ENCODE measurements at regions not wholly inside any gene's neighbourhood (a gene's known extent, or its start where the extent isn't known, plus 50 kb on each side); places are given as distances from the start of the nearest gene placed in this dataset.

GRCh38 chr4:165605811-165606210 lies 227.0 kb downstream of the CPE start:
- Histone ChIP-seq H3K4me3 (no peak overlapping the region), H3K9me3 (ENCODE audit: low read depth) (no peaks in the 10 kb centered on the region), H3K27ac (no peak overlapping the region), H3K36me3 (no peaks in the 10 kb centered on the region), H3K27me3 (no peaks in the 10 kb centered on the region), H3K4me1 (ENCODE audit: low read depth) (no peaks in the 10 kb centered on the region)
- DNase-seq (ENCODE audit: low read depth in 1 of 2, low spot score in 1 of 2), result no peak
- TF ChIP-seq, protein P1, sequence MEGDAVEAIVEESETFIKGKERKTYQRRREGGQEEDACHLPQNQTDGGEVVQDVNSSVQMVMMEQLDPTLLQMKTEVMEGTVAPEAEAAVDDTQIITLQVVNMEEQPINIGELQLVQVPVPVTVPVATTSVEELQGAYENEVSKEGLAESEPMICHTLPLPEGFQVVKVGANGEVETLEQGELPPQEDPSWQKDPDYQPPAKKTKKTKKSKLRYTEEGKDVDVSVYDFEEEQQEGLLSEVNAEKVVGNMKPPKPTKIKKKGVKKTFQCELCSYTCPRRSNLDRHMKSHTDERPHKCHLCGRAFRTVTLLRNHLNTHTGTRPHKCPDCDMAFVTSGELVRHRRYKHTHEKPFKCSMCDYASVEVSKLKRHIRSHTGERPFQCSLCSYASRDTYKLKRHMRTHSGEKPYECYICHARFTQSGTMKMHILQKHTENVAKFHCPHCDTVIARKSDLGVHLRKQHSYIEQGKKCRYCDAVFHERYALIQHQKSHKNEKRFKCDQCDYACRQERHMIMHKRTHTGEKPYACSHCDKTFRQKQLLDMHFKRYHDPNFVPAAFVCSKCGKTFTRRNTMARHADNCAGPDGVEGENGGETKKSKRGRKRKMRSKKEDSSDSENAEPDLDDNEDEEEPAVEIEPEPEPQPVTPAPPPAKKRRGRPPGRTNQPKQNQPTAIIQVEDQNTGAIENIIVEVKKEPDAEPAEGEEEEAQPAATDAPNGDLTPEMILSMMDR (IDR thresholded peaks at IDR 0.05; ENCODE audit: low read depth, low read length), result no peak

DNA sequence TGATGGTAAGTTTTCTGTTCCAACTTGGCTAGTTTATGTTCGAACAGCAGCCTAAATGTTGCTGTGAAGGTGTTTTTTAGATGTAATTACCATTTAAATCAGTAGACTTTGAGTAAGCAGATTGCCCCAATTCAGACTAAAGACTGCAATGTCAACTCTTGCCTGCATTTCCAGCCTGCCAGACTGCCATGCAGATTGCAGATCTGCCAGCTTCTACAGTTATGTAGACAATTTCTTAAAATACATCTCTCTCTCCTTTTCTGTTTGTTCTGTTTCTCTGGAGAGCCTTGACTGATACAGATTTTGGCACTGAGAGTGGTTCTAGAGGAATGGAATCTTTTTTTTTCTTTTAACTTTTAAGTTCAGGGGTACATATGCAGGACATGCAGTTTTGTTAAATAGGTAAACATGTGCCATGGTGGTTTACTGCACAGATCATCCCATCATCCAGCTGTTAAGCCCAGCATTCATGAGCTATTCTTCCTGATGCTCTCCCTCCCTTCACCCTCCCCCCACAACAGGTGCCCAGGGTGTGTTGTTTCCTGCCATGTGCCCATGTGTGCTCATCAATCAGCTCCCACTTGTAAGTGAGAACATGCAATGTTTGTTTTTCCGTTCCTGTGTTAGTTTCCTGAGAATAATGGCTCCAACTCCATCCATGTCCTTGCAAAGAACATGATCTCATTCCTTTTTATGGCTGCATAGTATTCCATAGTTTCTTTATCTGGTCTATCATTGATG lies 227.8 kb downstream of the CPE start:
- Histone ChIP-seq H3K9me3 (ENCODE audit: low read depth) (no peaks in the 10 kb centered on the region), H3K27me3 (no peaks in the 10 kb centered on the region), H3K4me1 (ENCODE audit: low read depth) (no peaks in the 10 kb centered on the region), H3K4me3 (no peak overlapping the region), H3K27ac (no peak overlapping the region), H3K36me3 (no peaks in the 10 kb centered on the region)
- TF ChIP-seq, protein P1 (IDR thresholded peaks at IDR 0.05; ENCODE audit: low read depth, low read length), result no peak
- DNase-seq (ENCODE audit: low read depth in 1 of 2, low spot score in 1 of 2), result no peak

DNA sequence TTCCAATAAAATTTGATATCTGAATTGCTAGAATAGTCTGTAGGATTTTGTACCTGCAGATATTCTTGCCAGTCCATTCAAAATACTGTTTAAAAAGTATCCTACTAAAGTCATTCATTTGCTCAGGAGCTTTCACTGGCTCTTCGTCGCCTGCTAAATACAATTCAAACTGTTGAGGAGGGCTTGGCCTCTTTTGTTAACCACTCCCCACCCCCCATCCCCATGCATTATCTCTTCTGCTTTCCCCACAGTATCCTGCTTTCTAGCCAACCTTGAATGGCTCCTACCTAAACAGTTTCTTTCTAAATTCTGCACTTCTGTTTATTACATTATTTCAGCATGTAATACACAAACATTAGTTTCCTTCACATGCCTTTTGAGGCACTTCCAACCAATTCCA lies 230.8 kb downstream of the CPE start:
- Histone ChIP-seq H3K4me1 (ENCODE audit: low read depth) (no peaks in the 10 kb centered on the region), H3K27me3 (no peaks in the 10 kb centered on the region), H3K9me3 (ENCODE audit: low read depth) (no peaks in the 10 kb centered on the region), H3K27ac (no peak overlapping the region), H3K36me3 (no peaks in the 10 kb centered on the region), H3K4me3 (no peak overlapping the region)
- no peak for DNase-seq (ENCODE audit: low read depth in 1 of 2, low spot score in 1 of 2)
- TF ChIP-seq, protein P1 (IDR thresholded peaks at IDR 0.05; ENCODE audit: low read depth, low read length), result no peak

GRCh38 chr4:165610679-165611437 lies 232.1 kb downstream of the CPE start:
- no peaks in the 10 kb centered on the region for H3K27me3 ChIP-seq
- no peak for DNase-seq (ENCODE audit: low read depth in 1 of 2, low spot score in 1 of 2)
- TF ChIP-seq, protein P1 (IDR thresholded peaks at IDR 0.05; ENCODE audit: low read depth, low read length), result no peak
- H3K4me1 ChIP-seq (ENCODE audit: low read depth), result no peaks in the 10 kb centered on the region
- no peak overlapping the region for H3K4me3 ChIP-seq
- H3K9me3 ChIP-seq (ENCODE audit: low read depth), result no peaks in the 10 kb centered on the region
- no peaks in the 10 kb centered on the region for H3K36me3 ChIP-seq
- no peak overlapping the region for H3K27ac ChIP-seq

- Histone ChIP-seq H3K27ac (no peak overlapping the region), H3K4me3 (no peak overlapping the region), H3K36me3 (no peaks in the 10 kb centered on the region), H3K9me3 (ENCODE audit: low read depth) (no peaks in the 10 kb centered on the region), H3K4me1 (ENCODE audit: low read depth) (no peaks in the 10 kb centered on the region), H3K27me3 (no peaks in the 10 kb centered on the region)
- TF ChIP-seq, protein P1 (IDR thresholded peaks at IDR 0.05; ENCODE audit: low read depth, low read length), result no peak
- no peak for DNase-seq (ENCODE audit: low read depth in 1 of 2, low spot score in 1 of 2)
These were observed 234.1 kb downstream of the CPE start for GRCh38 chr4:165612936-165613335.
